Immature natural killer cell (primary cell): ENCODE measurements at regions not wholly inside any gene's neighbourhood (a gene's known extent, or its start where the extent isn't known, plus 50 kb on each side); places are given as distances from the start of the nearest gene placed in this dataset.
"Not testable (repeated sequence)": the region's sequence is repeated elsewhere in the genome, so short reads cannot be mapped to it uniquely, and the experiment has no call there.

Experiments
- DNase-seq, 3 donors: peaks; one replicate each; pipeline ENCODE4 v3.0.0; 2022; ENCODE audit warnings: mixed read lengths in 1 of 3
- H3K27ac Mint-ChIP-seq, 6 donors: one replicate each; pipeline ENCODE4 v1.8.0; 2020; ENCODE audit warnings: mixed read lengths in 6 of 6, mild to moderate bottlenecking in 5 of 6, inconsistent platforms in 4 of 6, moderate library complexity in 3 of 6
- H3K27me3 Mint-ChIP-seq, 3 donors: one replicate each; pipeline ENCODE4 v1.8.0; 2020 to 2021; ENCODE audit warnings: low read depth in 3 of 3, mild to moderate bottlenecking in 3 of 3, mixed read lengths in 3 of 3, moderate library complexity in 3 of 3, inconsistent platforms in 1 of 3
- H3K36me3 Mint-ChIP-seq, 3 donors: one replicate each; pipeline ENCODE4 v1.8.0; 2020; ENCODE audit warnings: mixed read lengths in 3 of 3, inconsistent platforms in 2 of 3, mild to moderate bottlenecking in 2 of 3
- H3K4me1 Mint-ChIP-seq, 2 donors: one replicate each; pipeline ENCODE4 v1.8.0; 2020; ENCODE audit warnings: inconsistent platforms in 2 of 2, mild to moderate bottlenecking in 2 of 2, mixed read lengths in 2 of 2, moderate library complexity in 1 of 2
- H3K4me3 Mint-ChIP-seq, 5 donors: one replicate each; pipeline ENCODE4 v1.8.0; 2020; ENCODE audit warnings: mild to moderate bottlenecking in 5 of 5, mixed read lengths in 5 of 5, inconsistent platforms in 3 of 5, moderate library complexity in 3 of 5
- H3K9me3 Mint-ChIP-seq, 6 donors: one replicate each; pipeline ENCODE4 v1.8.0; 2020; ENCODE audit warnings: mild to moderate bottlenecking in 6 of 6, mixed read lengths in 6 of 6, inconsistent platforms in 4 of 6, moderate library complexity in 3 of 6

DNA sequence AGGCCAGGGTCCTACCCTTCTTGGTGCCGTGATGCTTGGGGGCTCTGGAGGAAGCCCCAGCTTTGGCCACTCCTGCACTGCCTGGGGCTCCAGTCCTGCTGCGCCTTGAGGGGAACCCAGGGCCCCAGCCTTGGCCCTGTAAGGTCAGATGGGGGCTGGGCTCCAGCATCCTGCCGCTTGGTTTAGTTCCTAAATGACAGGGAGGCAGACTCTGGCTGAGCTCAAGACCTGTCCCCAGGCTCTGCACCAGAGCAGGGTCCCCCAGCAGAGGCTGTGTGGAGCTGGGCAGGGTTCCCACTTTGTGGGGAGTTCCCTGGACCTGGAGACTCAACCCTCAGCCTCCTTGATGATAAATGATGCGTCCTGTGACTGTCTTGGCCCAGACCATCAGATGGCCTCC is 395.4 kb downstream of the TMEM121 start:
- H3K27ac Mint-ChIP-seq: not testable (repeated sequence)

DNA sequence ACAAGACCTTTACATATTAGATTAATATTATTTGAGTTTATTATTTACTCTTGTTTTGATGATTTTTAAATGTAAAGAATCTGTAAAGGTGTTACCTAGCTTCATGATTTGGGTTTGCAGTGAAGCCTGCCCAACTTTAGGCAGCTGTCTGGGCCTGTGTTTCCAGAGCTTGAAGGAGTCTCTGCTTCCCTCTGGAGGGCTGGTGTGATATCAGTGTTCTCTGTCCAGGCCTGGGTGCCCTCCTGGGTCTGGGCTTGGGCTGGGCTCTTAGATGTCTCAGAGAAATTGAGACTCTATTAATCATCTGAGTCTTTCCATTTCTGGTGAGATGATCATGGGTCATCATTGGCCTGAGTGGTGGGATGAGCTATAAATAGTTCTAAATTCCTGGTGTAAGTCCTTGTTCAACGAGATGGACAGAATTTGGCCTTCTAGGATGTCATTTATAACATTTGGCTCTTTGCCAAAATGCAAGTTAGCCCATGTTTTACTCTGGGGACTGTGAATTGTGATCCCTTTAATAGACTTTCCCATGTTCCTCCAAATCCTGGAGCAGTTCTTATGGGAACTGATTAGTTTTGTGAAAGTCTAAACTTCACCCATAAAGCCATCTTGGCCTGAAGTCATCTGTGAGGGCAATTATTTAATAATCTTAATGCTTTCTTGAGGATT is 397.3 kb downstream of the TMEM121 start:
- not testable (repeated sequence) for DNase-seq, H3K27ac Mint-ChIP-seq, H3K9me3 Mint-ChIP-seq, H3K4me3 Mint-ChIP-seq, H3K27me3 Mint-ChIP-seq, H3K4me1 Mint-ChIP-seq, H3K36me3 Mint-ChIP-seq

More for the DNA sequence above, 395.4 kb downstream of the TMEM121 start:
- H3K4me3 Mint-ChIP-seq, H3K27me3 Mint-ChIP-seq, H3K36me3 Mint-ChIP-seq, DNase-seq, H3K9me3 Mint-ChIP-seq, H3K4me1 Mint-ChIP-seq: not testable (repeated sequence)

DNA sequence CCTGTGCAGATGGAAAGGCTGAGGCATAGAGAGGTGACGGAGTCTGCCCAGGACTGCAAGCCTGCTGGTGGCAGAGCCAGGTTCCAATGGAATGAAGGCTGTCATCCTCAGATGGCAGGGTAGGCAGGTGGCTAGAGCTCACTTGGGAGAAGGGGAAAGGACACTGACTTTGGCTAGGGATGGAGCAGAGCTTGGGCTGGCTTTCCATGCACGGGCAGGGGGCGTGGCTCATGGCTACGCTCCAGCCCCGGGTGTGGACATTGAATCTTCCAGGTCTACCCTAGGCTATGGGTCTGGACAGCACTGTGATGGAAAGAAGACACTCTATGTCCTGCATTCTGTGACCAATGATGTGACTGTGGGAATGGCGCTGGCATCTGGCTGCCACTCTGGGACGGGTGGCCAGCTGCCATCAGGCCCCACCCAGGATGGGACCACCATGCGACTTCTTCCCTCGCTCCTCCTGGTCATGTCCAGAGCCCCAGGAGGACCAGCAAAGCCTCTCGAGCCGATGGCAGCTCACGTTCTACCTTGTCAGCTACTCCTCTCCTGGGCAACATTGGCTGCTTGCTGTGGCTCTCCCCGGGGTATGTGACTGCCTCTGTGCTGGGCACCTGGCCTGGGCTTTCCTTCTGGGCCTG is 398.7 kb downstream of the TMEM121 start:
- Mint-ChIP-seq H3K4me3 (no peak overlapping the region), H3K4me1 (no peaks in the 10 kb centered on the region), H3K9me3 (no peaks in the 10 kb centered on the region), H3K36me3 (no peaks in the 10 kb centered on the region), H3K27ac (no peak overlapping the region), H3K27me3 (peaks cover 2 to 11% (median 3%) of the 10 kb centered on the region in 3 donors)
- DNase-seq: no peak

DNA sequence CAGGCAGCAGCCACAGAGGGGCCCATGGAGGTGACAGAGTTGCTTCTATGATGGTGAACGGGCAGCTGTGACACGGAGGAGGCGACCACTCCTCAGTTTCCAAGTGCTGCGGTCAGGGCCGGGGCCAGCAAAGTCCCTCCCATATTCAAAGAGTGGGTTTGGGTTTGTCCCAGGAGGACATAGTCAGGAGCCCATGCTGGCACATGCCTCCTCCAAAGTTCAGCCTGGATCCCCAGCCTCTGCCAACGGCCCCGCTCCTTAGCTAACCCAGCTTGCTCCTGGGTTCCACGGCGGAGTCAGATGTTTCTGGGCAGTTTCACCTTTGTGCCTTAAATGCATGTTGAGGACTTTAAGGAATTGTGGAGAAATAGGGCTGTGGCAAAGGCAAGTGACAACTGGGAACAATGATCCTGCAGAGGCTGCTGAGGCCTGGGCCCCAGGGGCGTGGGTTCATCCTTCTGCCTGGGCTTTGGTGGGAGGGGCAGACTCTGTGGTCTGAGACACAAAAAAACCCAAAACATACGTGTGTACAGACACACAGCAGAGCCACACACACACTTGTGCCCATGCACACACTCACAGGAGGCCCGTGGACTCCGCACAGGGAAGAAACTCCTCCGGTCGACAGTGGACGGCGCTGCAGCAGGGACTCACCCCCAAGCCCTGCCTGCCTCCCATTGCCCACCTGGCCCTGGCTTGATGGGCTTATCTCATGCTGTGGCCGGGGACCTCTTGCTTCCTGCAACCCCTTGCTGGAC is 399.4 kb downstream of the TMEM121 start:
- H3K9me3 Mint-ChIP-seq: no peaks in the 10 kb centered on the region
- H3K4me3 Mint-ChIP-seq: no peak overlapping the region
- no peak overlapping the region for H3K27ac Mint-ChIP-seq
- H3K4me1 Mint-ChIP-seq: no peaks in the 10 kb centered on the region
- no peaks in the 10 kb centered on the region for H3K36me3 Mint-ChIP-seq
- H3K27me3 Mint-ChIP-seq: peaks cover 2 to 9% (median 3%) of the 10 kb centered on the region in 3 donors
- no peak for DNase-seq

- Mint-ChIP-seq H3K27me3 (peaks cover 3 to 6% (median 4%) of the 10 kb centered on the region in 3 donors), H3K4me3 (no peak overlapping the region), H3K36me3 (no peaks in the 10 kb centered on the region), H3K27ac (no peak overlapping the region), H3K4me1 (no peaks in the 10 kb centered on the region), H3K9me3 (no peaks in the 10 kb centered on the region)
- DNase-seq: no peak
Measured at GRCh38 chr14:105926373-105927095, 400.2 kb downstream of the TMEM121 start.

DNA sequence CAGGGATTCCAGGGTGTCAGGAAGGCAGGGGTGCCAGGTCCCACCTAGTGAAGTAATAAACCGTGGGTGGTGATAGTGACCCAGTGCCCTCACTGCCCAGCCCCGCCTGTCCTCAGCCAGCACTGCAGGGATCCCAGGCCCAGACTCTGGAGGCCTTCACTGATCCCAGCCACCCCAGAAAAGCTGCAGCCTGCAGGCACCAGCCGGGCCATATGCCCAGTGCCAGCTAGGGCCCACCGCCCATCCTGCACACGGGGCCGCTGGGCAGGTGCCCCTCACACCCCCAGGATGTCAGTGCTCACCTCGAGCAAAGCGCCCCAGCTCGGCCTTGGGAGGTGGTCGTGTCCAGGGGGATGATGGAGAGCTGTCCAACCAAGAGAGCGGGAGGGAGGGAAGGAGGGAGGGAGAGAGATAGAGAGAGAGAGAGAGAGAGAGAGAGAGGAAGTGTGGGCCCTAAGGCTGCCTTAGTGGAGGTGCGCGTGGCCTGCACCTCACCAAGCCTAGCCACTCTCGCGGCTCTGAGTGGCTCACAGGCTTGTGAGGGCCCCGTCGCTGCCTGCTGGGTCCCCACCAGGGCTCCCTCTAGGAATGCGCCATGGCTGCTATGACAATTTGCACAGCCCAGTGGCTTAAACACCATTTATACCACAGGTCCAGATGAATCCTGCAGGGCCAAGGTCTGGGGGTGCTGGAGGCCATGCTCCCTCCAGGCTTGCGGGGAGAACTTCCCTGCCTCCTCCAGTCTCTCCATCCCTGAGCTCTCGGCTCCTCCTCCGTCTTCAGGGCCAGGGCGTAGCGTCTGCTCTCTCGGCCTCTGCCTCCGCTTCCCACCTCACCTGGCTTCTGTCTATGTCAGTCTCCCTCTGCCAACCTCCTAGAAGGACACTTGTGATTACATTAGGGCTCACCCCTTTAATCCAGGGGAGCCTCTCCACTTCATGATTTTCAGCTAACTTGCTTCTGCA is 401.0 kb downstream of the TMEM121 start:
- no peaks in the 10 kb centered on the region for H3K9me3 Mint-ChIP-seq
- no peaks in the 10 kb centered on the region for H3K4me1 Mint-ChIP-seq
- DNase-seq: no peak
- no peak overlapping the region for H3K27ac Mint-ChIP-seq
- H3K27me3 Mint-ChIP-seq: peaks cover 3 to 10% (median 9%) of the 10 kb centered on the region in 3 donors
- H3K36me3 Mint-ChIP-seq: no peaks in the 10 kb centered on the region
- no peak overlapping the region for H3K4me3 Mint-ChIP-seq

DNA sequence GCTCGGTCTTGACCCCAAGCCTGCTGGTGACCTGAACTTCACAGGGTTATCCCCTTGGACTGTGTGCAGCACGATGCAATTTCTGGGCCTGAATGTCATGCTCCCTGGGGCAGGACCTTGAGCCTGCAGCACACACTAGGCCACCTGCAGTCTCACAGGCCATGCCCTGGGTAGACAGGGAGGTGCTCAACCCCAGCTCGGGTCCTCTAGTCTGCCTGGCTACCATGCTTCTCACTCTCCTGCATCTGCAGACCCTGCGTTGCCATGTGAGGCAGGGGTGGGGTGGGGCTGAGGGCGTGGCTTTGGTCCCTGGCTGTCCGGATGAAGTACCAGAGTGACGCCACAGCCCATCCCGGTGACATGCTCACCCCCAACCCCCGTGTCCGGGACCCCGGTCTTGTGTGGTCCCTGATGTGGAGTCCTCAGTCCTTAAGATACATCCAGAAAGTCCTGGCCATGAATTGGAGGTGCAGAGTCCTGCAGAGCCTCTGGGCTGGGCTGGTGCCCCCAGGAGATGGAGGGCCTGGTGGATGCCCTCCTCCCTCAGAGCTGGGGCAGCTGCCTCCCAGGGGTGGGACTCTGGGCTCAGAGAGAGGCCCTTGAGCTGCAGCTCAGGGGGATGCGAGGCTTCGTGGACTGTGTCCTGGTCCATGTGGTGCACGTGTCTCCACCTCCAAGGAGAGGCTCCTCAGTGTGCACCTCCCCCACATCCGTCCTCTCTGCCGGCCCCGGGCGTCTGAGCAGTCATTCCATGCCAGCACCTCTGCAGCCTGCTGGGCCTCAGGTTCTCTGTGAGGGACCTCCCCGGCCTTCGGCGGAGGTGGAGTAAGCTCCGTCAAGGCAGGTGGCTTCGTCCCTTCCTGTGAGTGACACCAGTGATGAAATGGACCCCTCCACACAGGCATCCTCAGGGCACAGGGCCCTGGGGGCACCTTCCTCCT is 402.1 kb downstream of the TMEM121 start:
- H3K27me3 Mint-ChIP-seq: peaks cover 3 to 11% (median 9%) of the 10 kb centered on the region in 3 donors
- not testable (repeated sequence) for H3K27ac Mint-ChIP-seq, DNase-seq, H3K9me3 Mint-ChIP-seq, H3K36me3 Mint-ChIP-seq, H3K4me3 Mint-ChIP-seq, H3K4me1 Mint-ChIP-seq

- Mint-ChIP-seq H3K9me3 (no peaks in the 10 kb centered on the region), H3K4me3 (no peak overlapping the region), H3K27me3 (peaks cover 3 to 15% (median 12%) of the 10 kb centered on the region in 3 donors), H3K27ac (no peak overlapping the region), H3K4me1 (no peaks in the 10 kb centered on the region), H3K36me3 (no peaks in the 10 kb centered on the region)
- no peak for DNase-seq
Measured at GRCh38 chr14:105929327-105930081, 403.1 kb downstream of the TMEM121 start.

DNA sequence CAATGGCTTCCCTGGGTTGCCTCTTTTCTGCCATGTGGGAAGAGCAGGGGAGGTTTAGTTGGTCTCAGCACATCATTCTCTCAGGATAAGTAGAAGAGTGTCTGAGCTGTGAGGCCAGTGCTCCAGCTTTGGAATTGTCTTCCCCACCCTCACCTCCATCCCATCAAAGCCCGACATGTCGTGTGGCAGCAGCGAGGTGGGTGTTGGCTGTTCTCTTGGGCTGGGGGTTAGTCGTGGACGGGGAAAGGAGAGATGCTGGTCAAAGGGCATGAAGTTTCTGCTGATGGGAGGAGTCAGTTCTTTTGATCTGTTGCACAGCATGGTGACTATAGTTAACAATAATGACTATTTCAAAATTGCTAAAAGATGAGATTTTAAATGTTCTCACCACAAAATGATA is 404.2 kb downstream of the TMEM121 start:
- Mint-ChIP-seq H3K4me1 (no peaks in the 10 kb centered on the region), H3K4me3 (no peak overlapping the region), H3K36me3 (no peaks in the 10 kb centered on the region), H3K9me3 (peaks cover 0 to 9% (median 7%) of the 10 kb centered on the region in 6 donors), H3K27ac (no peak overlapping the region), H3K27me3 (peaks cover 6 to 17% (median 14%) of the 10 kb centered on the region in 3 donors)
- DNase-seq: no peak

DNA sequence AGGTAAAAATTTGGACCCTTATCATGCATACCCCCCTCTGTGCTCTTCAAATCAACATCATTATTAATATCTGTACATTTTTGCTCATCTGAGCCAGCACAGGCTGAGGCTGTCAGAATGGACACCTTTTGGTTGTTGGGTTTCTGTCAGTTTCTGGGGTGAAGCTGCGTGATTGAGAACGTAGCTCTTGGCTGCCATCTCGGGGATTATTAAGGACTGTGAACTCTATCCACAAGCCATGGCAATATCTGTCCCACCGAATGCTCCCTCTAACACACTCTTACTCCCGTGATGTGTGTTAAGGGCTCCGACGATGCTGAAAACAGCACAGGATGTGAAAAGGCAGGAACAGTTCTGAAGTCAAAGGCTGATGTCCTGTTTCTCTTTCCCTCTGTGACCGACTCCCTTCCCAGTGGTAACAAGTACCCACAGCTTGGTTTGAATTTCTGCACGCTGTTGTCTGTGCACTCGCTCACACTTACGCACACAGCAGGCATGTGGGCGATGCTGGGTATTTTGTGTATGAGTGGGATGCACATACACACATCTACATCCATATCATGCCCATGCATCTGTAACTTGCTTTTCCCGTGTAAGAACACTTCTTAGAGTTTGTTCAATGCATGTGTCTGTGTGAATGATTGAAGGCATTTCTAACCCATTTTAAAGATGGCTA is 405.6 kb downstream of the TMEM121 start:
- Mint-ChIP-seq H3K27me3 (peaks cover 6 to 17% (median 16%) of the 10 kb centered on the region in 3 donors), H3K36me3 (peaks cover 0 to 1% (median 0%) of the 10 kb centered on the region in 3 donors), H3K9me3 (peaks cover 0 to 15% (median 8%) of the 10 kb centered on the region in 6 donors), H3K4me3 (no peak overlapping the region), H3K27ac (no peak overlapping the region), H3K4me1 (no peaks in the 10 kb centered on the region)
- no peak for DNase-seq

GRCh38 chr14:105933238-105933637 is 406.9 kb downstream of the TMEM121 start:
- Mint-ChIP-seq H3K27ac (no peak overlapping the region), H3K4me3 (no peak overlapping the region), H3K9me3 (peaks cover 0 to 19% (median 8%) of the 10 kb centered on the region in 6 donors), H3K27me3 (peaks cover 6 to 17% (median 16%) of the 10 kb centered on the region in 3 donors), H3K4me1 (no peaks in the 10 kb centered on the region), H3K36me3 (peaks cover 0 to 4% (median 0%) of the 10 kb centered on the region in 3 donors)
- no peak for DNase-seq
